ENCODE measurements at regions not wholly inside any gene's neighbourhood (a gene's known extent, or its start where the extent isn't known, plus 50 kb on each side); places are given as distances from the start of the nearest gene placed in this dataset.

- TF ChIP-seq, protein P1, sequence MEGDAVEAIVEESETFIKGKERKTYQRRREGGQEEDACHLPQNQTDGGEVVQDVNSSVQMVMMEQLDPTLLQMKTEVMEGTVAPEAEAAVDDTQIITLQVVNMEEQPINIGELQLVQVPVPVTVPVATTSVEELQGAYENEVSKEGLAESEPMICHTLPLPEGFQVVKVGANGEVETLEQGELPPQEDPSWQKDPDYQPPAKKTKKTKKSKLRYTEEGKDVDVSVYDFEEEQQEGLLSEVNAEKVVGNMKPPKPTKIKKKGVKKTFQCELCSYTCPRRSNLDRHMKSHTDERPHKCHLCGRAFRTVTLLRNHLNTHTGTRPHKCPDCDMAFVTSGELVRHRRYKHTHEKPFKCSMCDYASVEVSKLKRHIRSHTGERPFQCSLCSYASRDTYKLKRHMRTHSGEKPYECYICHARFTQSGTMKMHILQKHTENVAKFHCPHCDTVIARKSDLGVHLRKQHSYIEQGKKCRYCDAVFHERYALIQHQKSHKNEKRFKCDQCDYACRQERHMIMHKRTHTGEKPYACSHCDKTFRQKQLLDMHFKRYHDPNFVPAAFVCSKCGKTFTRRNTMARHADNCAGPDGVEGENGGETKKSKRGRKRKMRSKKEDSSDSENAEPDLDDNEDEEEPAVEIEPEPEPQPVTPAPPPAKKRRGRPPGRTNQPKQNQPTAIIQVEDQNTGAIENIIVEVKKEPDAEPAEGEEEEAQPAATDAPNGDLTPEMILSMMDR (IDR thresholded peaks at IDR 0.05): no peak
- no peak for TF ChIP-seq POLR2A (IDR thresholded peaks at IDR 0.05)
- TF ChIP-seq EP300 (IDR thresholded peaks at IDR 0.05): no peak
- TF ChIP-seq POLR2AphosphoS5 (IDR thresholded peaks at IDR 0.05): no peak
These were observed 453.8 kb upstream of the POU3F2 start for GRCh38 chr6:98380589-98380988.

All from gastroesophageal sphincter (tissue), 3 donors.